Left lung (tissue), 4 donors: ENCODE measurements at regions not wholly inside any gene's neighbourhood (a gene's known extent, or its start where the extent isn't known, plus 50 kb on each side); places are given as distances from the start of the nearest gene placed in this dataset.

ENCODE experiments used
- ATAC-seq: fragments of 200-7000 bp; cut with Tn5 transposase; one replicate; pipeline ENCODE4 v1.9.1; 2020; ENCODE audit warnings: moderate library complexity
- DNase-seq, 4 donors: peaks; one replicate each; pipeline ENCODE4 v3.0.0-alpha.2; 2013 to 2020
- H3K27ac ChIP-seq, 2 donors: fragments of 200-600 bp; sonication (generic) in 1 of 2; one replicate each; pipeline versions ENCODE4 v1.5.0 to v1.8.0; 2020 to 2021
- H3K27me3 ChIP-seq, 2 donors: fragments of 200-600 bp; sonication (generic) in 1 of 2; one replicate each; pipeline versions ENCODE4 v1.5.0 to v1.8.0; 2020 to 2021
- H3K36me3 ChIP-seq, 2 donors: fragments of 200-600 bp; sonication (generic) in 1 of 2; one replicate each; pipeline versions ENCODE4 v1.5.0 to v1.8.0; 2020 to 2021
- H3K4me1 ChIP-seq, 2 donors: fragments of 200-600 bp; one replicate each; pipeline ENCODE4 v1.8.0; 2021
- H3K4me3 ChIP-seq, 2 donors: fragments of 200-600 bp; sonication (generic) in 1 of 2; one replicate each; pipeline versions ENCODE4 v1.5.0 to v1.8.0; 2020 to 2021; ENCODE audit warnings: mild to moderate bottlenecking in 1 of 2
- H3K9me3 ChIP-seq, 2 donors: fragments of 200-600 bp; sonication (generic) in 1 of 2; one replicate each; pipeline versions ENCODE4 v1.5.0 to v1.8.0; 2020 to 2021
- CTCF ChIP-seq, 2 donors: fragments of 200-600 bp; sonication (generic) in 1 of 2; IDR thresholded peaks; one replicate each; pipeline versions ENCODE4 v1.5.0 to v1.8.0; 2021; ENCODE audit warnings: antibody characterized with exemption in 2 of 2
- intact Hi-C, 2 donors: fragments of 100-400 bp; cut with DNase I; formaldehyde crosslinking; loops; one replicate each; pipeline versions ENCODE4 v1.11.2 to v1.14.2; 2022
- donor health status: DM: no; HTN: yes; CAD: no.
- donor health status: DM: no; HTN: no; CAD: no.

DNA sequence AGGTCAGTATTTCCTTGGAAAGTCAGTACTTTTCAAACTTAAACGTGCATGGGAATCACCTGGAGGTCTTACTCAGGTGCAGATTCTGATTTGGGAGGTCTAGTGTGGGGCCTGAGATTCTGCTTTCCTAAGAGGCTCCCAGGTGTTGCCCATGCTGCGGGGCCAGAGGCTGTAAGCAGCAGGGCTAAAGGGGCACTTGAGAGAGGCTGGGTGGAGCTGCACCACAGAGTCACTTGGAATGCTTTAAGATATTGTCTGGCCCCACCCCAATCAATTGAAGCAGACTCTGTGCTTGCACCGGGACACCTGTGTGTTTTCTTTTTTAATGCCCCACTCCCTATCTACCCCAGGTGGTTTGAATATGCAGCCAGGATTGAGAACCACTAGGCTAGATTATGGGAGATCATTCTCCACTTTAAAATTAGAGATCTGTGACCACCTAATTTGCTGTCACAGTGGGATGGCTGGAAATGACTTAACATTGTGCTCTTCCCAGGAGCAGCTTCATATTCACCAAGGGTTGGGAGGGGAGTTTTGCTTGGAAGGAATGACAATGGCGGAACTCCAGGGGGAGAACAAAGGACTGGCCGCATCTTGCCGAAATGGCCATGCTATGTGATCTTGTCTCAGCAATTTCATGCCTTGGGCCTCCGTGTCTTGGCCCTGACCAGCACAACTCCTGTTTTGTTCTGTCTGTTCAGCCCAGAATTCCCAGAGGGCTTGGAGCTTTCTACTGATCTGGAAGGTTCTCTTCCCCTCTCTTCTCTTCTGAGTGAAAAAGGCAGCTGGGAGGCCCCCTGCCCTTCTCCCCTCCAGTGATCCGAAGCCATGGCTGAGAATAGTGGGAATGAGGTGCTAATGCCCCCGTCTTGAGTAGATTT, 80.2 kb downstream of the FAM241B start:
- DNase-seq (no peak), ATAC-seq (peak; percentile 87)
- Histone ChIP-seq H3K4me3 (no peak overlapping the region), H3K4me1 (no peaks in the 10 kb centered on the region), H3K9me3 (peaks cover 0 to 2% of the 10 kb centered on the region in 2 donors), H3K36me3 (no peaks in the 10 kb centered on the region), H3K27me3 (no peaks in the 10 kb centered on the region), H3K27ac (no peak overlapping the region)
- no peak for TF ChIP-seq CTCF (IDR thresholded peaks at IDR 0.05)
- intact Hi-C loops: no loop called here

GRCh38 chr10:69712342-69712741, 82.3 kb downstream of the FAM241B start:
- no peaks in the 10 kb centered on the region for H3K9me3 ChIP-seq
- ATAC-seq: no peak
- H3K36me3 ChIP-seq: no peaks in the 10 kb centered on the region
- H3K4me3 ChIP-seq: no peak overlapping the region
- H3K27me3 ChIP-seq: peaks cover 0 to 6% of the 10 kb centered on the region in 2 donors
- no peaks in the 10 kb centered on the region for H3K4me1 ChIP-seq
- no peak overlapping the region for H3K27ac ChIP-seq
- TF ChIP-seq CTCF (IDR thresholded peaks at IDR 0.05): no peak
- intact Hi-C loops: no loop called here
- DNase-seq: no peak

DNA sequence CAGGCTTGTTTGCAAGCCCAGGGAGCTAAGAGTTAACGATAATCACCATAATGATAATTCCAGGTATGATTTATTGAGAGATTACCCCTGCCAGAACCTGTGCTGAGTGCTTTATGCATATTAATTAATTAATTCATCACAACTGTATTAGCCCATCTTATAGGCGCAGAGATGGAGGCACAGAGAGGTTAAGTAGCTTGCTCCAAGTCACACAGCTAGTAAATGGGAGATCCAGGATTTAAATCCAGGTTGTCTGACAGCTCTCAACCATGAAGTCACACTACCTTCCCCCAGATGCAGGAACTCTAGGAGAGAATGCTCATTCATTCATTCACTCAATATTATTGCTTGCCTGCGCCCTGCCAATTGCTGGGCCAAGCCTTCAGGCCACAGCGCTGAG, 84.5 kb downstream of the FAM241B start:
- no peaks in the 10 kb centered on the region for H3K36me3 ChIP-seq
- no peak for ATAC-seq
- intact Hi-C loops: no loop called here
- no peak for DNase-seq
- no peak for TF ChIP-seq CTCF (IDR thresholded peaks at IDR 0.05)
- no peak overlapping the region for H3K4me3 ChIP-seq
- H3K27ac ChIP-seq: no peak overlapping the region
- peaks cover 0 to 6% of the 10 kb centered on the region in 2 donors for H3K27me3 ChIP-seq
- no peaks in the 10 kb centered on the region for H3K4me1 ChIP-seq
- no peaks in the 10 kb centered on the region for H3K9me3 ChIP-seq

DNA sequence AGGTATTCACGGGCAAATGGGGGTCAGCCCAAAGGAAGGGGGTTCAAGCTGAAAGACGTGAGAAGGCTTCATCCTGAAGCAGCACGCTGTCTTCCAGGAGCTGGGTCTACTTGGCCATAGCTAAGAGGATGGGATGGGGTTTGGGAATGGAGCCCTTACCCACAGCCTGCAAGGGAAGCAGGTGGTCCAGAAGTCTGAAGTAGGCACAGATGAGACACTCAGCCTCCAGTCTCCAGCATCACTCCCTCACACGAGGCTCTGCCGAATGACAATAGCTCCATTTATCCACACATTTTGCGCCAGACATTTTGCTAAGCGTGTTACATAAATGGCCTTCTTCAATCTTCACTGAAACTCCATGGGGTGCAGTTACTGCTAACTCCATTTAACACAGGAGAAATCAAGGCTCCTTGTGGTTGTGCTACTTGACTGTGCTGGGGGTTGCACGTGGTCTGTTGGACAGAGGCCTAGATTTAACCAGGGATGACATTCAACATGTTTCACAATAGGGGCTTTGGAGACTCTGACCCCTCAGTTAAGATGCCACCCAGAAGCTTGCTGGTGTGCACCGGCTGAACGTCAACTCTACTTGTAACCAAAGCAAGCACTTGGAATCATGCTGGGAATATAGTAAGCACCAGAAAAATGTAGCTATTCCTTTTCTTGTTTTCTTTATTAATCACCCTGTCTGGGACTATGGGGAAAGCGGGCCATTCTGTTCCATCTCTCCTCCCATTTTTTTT, 85.3 kb downstream of the FAM241B start:
- intact Hi-C loops: no loop called here
- no peak overlapping the region for H3K27ac ChIP-seq
- H3K27me3 ChIP-seq: peaks cover 0 to 6% of the 10 kb centered on the region in 2 donors
- H3K4me3 ChIP-seq: no peak overlapping the region
- ATAC-seq (no peak), DNase-seq (no peak)
- no peaks in the 10 kb centered on the region for H3K9me3 ChIP-seq
- no peaks in the 10 kb centered on the region for H3K36me3 ChIP-seq
- H3K4me1 ChIP-seq: no peaks in the 10 kb centered on the region
- no peak for TF ChIP-seq CTCF (IDR thresholded peaks at IDR 0.05)

DNA sequence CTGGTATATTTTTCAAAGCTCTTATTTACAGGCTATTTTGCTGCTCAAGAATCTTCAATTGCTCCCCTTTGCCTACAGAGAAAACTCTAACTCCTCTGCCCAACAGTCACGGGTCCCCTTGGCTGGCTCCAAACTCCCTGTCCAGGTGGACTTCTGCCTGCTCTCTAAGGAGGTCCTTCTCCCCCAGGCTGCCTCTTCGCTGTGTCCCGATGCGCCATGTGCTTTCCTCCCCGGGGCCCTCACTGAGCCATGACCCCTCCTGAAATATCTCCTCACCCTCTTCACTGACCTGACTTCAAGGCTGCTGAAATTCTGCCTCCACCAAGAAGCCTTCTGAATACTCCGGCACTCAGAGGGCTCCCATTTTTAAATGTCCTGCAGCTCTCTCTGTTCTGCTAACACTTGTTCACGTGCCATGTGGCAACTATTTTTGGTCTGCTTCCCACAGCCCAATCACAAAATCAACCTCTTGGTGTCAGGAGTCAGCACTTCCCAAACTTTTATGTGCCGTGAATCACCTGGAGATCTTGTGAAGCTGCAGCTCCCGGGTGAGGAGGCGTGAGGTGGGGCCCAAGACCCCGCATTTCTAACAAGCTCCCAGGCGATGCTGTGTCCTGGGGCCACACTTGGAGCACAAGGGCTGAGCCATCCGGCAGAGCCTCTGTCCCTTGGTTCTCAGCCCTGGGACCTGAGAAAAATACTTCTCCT, 85.7 kb upstream of the COL13A1 start:
- no peaks in the 10 kb centered on the region for H3K36me3 ChIP-seq
- no peaks in the 10 kb centered on the region for H3K9me3 ChIP-seq
- no peak overlapping the region for H3K27ac ChIP-seq
- intact Hi-C loops: no loop called here
- DNase-seq (no peak), ATAC-seq (no peak)
- TF ChIP-seq CTCF (IDR thresholded peaks at IDR 0.05): no peak
- no peak overlapping the region for H3K4me3 ChIP-seq
- H3K27me3 ChIP-seq: peaks cover 0 to 6% of the 10 kb centered on the region in 2 donors
- no peaks in the 10 kb centered on the region for H3K4me1 ChIP-seq
